ENCODE measurements at regions not wholly inside any gene's neighbourhood (a gene's known extent, or its start where the extent isn't known, plus 50 kb on each side); places are given as distances from the start of the nearest gene placed in this dataset.
A peak's percentile ranks its signal among the peaks of the same experiment; 100 is the strongest.

- no peak for ATAC-seq
- DNase-seq (ENCODE audit: low spot score), result no peak
Observed at GRCh38 chr18:44374966-44375365, 305.7 kb upstream of the SETBP1 start.

DNA sequence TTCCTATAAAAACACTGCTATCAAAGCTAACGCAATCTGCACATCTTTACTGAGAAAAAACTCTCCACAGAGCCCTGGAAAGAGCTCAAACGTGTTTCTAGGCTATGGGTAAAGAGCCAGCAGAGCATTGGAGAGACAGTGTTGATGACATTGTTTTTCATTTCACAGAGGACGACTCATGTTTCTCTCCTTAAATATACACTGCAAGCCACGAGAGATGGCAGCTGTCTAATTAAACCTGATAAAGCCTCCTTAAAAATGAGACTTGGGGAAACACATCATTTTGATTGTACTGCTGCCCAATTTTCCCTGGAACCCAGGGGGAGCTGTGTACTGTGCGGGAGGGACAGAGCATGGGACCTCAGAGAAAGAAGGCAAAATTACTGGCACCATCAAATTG, 294.3 kb upstream of the SETBP1 start:
- ATAC-seq (no peak), DNase-seq (ENCODE audit: low spot score) (no peak)

GRCh38 chr18:44388329-44388728, 292.4 kb upstream of the SETBP1 start:
- DNase-seq (ENCODE audit: low spot score) (no peak), ATAC-seq (no peak)

DNA sequence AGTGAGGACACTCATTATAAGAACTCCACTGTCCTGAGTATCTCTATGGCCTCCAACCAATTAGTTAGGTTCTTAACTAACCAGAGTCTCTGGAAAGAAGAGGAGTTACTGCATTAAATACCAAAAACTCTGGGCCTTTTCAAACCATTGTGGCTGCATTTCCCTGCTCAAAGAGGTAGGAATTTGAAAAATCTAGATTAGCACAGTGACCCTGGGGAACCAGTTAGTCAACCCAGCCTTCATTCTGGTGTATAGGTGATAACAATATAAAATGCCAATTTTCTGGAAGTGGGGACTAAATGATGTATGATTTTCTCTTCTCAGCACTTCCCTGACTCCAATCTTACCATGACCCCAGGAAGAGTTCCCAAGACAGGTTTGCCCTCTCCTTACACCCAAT, 287.8 kb upstream of the SETBP1 start:
- DNase-seq (ENCODE audit: low spot score), result no peak
- ATAC-seq, result no peak

GRCh38 chr18:44393406-44393805, 287.3 kb upstream of the SETBP1 start:
- ATAC-seq (peak; percentile 34), DNase-seq (ENCODE audit: low spot score) (no peak)

DNA sequence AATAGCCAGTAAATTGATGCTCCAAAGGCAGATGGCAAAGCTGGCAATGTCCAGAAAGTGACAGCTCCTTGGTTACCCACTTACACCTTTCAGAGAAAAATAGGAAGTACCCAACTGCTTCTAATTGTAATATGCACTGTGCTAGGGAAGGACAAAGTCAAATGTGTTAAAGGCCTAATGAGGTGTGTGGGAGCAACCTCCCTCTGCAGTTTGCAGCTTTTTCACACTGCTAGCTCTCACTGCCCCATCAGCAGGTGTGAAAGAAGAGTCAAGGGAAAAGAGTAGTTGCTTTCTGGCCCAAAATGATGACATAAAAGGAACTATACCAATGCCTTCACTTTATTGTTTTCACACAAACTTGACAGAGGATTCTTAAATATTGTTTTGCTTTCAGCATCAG, 284.1 kb upstream of the SETBP1 start:
- ATAC-seq (no peak), DNase-seq (ENCODE audit: low spot score) (no peak)

DNA sequence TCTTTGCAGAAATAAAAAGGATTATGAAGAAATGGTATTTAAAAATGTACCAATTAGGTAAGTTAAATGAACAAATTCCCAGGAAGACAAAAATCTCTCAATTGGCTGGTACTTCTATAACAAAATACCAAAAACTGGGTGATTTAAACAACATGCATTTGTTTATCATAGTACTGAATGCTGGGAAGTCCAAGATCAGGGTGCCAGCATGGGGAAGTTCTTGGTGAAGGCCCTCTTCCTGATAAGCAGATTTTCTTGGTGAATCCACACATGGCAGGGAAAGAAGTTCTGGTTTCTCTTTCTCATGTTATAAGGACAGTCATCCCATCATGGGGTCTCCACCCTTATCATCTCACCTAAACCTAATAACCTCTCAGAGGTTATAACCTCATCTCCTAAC, 271.6 kb upstream of the SETBP1 start:
- no peak for DNase-seq (ENCODE audit: low spot score)
- no peak for ATAC-seq

- ATAC-seq, result no peak
- no peak for DNase-seq (ENCODE audit: low spot score)
Observed at GRCh38 chr18:44409515-44409914, 271.2 kb upstream of the SETBP1 start.

- no peak for ATAC-seq
- no peak for DNase-seq (ENCODE audit: low spot score)
Observed at GRCh38 chr18:44410740-44411139, 269.9 kb upstream of the SETBP1 start.

- ATAC-seq (no peak), DNase-seq (ENCODE audit: low spot score) (no peak)
Observed at GRCh38 chr18:44411262-44411905, 269.3 kb upstream of the SETBP1 start.

- no peak for DNase-seq (ENCODE audit: low spot score)
Observed at GRCh38 chr18:44411976-44412375, 268.7 kb upstream of the SETBP1 start.

GRCh38 chr18:44423814-44424644, 256.7 kb upstream of the SETBP1 start:
- ATAC-seq (no peak), DNase-seq (ENCODE audit: low spot score) (no peak)

More at GRCh38 chr18:44411976-44412375, 268.7 kb upstream of the SETBP1 start:
- ATAC-seq, result no peak

DNA sequence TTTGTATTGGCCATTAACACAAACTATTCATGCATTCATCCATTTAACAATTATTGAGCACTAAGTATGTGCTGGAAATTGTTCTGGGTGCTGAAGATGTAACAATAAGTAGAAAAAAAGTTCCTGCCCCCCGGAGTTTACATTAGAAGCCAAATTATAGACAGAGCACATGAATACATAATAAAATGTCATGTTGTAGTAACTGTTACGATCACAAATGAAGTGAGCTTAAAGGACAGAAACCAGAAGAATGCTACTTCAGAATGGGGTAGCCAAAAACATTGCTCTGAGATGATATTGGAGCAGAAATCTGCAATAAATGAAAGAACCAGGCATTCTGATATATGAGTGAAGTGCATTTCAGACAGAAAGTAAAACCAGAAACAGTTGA, 256.0 kb upstream of the SETBP1 start:
- no peak for ATAC-seq

GRCh38 chr18:44425161-44425560, 255.5 kb upstream of the SETBP1 start:
- no peak for DNase-seq (ENCODE audit: low spot score)
- ATAC-seq, result no peak

More for the DNA sequence above, 256.0 kb upstream of the SETBP1 start:
- no peak for DNase-seq (ENCODE audit: low spot score)

- ATAC-seq, result no peak
- DNase-seq (ENCODE audit: low spot score), result no peak
Observed at GRCh38 chr18:44437603-44438002, 243.1 kb upstream of the SETBP1 start.

- no peak for ATAC-seq
Observed at GRCh38 chr18:44450226-44450625, 230.5 kb upstream of the SETBP1 start.

GRCh38 chr18:44452346-44452745, 228.3 kb upstream of the SETBP1 start:
- ATAC-seq (no peak), DNase-seq (ENCODE audit: low spot score) (no peak)

More at GRCh38 chr18:44450226-44450625, 230.5 kb upstream of the SETBP1 start:
- no peak for DNase-seq (ENCODE audit: low spot score)

DNA sequence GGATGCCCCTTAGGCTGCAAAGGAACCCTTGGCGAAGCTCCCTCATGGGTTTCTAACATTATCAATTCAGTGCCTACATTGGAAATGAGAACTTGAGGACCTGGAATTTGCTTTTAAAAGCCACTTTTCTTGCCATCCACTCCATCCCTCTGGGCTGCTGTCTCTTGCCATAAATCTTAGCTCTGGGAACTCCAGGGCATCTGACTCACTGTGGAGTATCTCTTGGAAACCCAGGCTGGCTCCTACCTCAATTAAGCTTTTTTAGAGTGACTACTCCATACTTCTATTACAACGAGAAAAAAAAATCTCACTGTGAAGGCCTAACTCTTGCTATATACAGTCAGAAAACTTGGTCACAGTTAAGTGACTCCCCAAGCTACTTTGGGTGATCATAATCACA, 227.2 kb upstream of the SETBP1 start:
- ATAC-seq (no peak), DNase-seq (ENCODE audit: low spot score) (no peak)

DNA sequence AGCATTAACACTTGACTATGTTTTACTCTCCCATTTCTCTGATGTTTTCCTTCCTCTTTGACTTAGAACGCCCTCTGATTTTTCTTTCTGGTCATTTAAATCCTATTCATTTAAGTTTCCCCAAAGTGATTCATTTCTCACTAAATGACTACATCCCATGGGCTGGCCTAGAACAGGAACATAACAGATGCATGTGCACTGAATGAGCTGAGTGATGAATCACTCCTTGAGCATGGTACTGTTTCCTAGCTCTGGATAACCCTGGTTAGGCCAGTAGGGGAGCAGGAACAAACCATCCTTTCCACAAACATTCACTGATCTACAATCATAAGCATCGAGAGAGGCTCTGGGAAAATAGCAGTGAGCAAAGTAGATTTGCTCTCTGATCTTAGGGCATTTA, 221.9 kb upstream of the SETBP1 start:
- ATAC-seq (no peak), DNase-seq (ENCODE audit: low spot score) (no peak)

GRCh38 chr18:44464398-44465180, 216.1 kb upstream of the SETBP1 start:
- DNase-seq (ENCODE audit: low spot score) (no peak), ATAC-seq (no peak)

DNA sequence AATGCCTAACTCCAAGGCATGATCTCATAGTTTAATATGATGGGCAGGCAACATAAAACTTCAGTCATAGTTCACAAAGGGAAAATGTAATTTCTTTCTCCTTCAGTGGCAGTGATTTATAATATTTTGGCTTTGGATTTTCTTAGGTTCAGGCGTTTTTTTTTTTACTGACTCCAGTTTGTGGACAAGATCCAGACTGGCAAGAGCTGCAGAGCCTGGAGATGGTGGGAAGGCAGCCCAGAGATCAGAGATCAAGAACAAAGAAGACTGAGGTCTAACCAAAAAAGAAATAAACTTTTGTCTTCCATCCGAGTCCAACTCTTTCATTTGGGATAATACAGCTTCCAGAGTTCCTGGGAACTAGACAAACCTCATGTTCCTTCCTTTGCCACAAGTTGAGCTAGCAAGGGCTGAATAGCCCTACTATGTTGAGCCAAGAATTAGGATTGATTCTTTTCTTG, 215.3 kb upstream of the SETBP1 start:
- DNase-seq (ENCODE audit: low spot score) (no peak), ATAC-seq (no peak)

GRCh38 chr18:44466997-44467396, 213.7 kb upstream of the SETBP1 start:
- no peak for DNase-seq (ENCODE audit: low spot score)
- ATAC-seq, result no peak

All from left lobe of liver (tissue), 2 donors.